Tibial nerve (tissue), 4 donors: ENCODE measurements at regions not wholly inside any gene's neighbourhood (a gene's known extent, or its start where the extent isn't known, plus 50 kb on each side); places are given as distances from the start of the nearest gene placed in this dataset.

Source experiments
- CTCF ChIP-seq, 5 experiments: fragments of 200-600 bp in 3 of 5; fragments of 450-650 bp in 2 of 5; sonication (generic) in 3 of 5; IDR thresholded peaks; one replicate each; pipeline ENCODE4 v1.5.1; 2016 to 2019; ENCODE audit warnings: antibody characterized with exemption in 5 of 5, mild to moderate bottlenecking in 3 of 5, moderate library complexity in 2 of 5
- EP300 ChIP-seq, 2 donors: sonication (generic); formaldehyde crosslinking; IDR thresholded peaks; one replicate each; pipeline ENCODE4 v1.6.1; 2017; ENCODE audit warnings: antibody characterized with exemption in 2 of 2, mild to moderate bottlenecking in 1 of 2

- TF ChIP-seq CTCF (IDR thresholded peaks at IDR 0.05) (no peak), EP300 (IDR thresholded peaks at IDR 0.05) (no peak)
These were observed 228.1 kb downstream of the QDPR start for GRCh38 chr4:17283832-17284231.
